H1 (cell line): ENCODE measurements at regions not wholly inside any gene's neighbourhood (a gene's known extent, or its start where the extent isn't known, plus 50 kb on each side); places are given as distances from the start of the nearest gene placed in this dataset.

Experiments
- CTCF ChIA-PET: fragments of 300-600 bp; sonication (Branson Sonifier 250); formaldehyde crosslinking; loops from one replicate; lab custom pipeline; 2021; ENCODE audit not compliant: partially characterized antibody; lab: Charles Lee
- POLR2A ChIA-PET: fragments of 300-600 bp; sonication (Branson Sonifier 250); formaldehyde crosslinking; loops from one replicate; lab custom pipeline; 2021; ENCODE audit warnings: inconsistent platforms; ENCODE audit not compliant: partially characterized antibody; lab: Charles Lee
- DNase-seq, 2 experiments: peaks; one replicate each; pipeline versions ENCODE4 v3.0.0 to v3.0.0-alpha.2; 2010 to 2022; ENCODE audit warnings: low spot score in 2 of 2, low read depth in 1 of 2, mixed read lengths in 1 of 2
- FAIRE-seq: peaks from 2 replicates; lab custom pipeline; 2011; peaks lifted over from hg19 to GRCh38; lab: Jason Lieb, UNC
- H2AFZ ChIP-seq: 2 replicates; pipeline ENCODE4 v1.8.1; 2012; ENCODE audit warnings: low read length, inconsistent platforms
- H2AK5ac ChIP-seq: 2 replicates; pipeline ENCODE4 v1.6.1; 2013; ENCODE audit warnings: low read depth, low read length
- H2BK120ac ChIP-seq: replicated peaks from 2 replicates; pipeline ENCODE3; 2013; ENCODE audit warnings: low read depth, low read length, inconsistent platforms
- H2BK12ac ChIP-seq: 2 replicates; pipeline ENCODE4 v1.6.1; 2013; ENCODE audit warnings: low read depth, low read length
- H2BK15ac ChIP-seq: 2 replicates; pipeline ENCODE4 v1.6.1; 2013; ENCODE audit warnings: low read length
- H2BK20ac ChIP-seq: 2 replicates; pipeline ENCODE4 v1.6.1; 2013; ENCODE audit warnings: low read length
- H2BK5ac ChIP-seq: 2 replicates; pipeline ENCODE4 v1.6.1; 2013; ENCODE audit warnings: low read depth, low read length
- H3K14ac ChIP-seq: 2 replicates; pipeline ENCODE4 v1.6.1; 2013; ENCODE audit warnings: inconsistent platforms; ENCODE audit not compliant: insufficient read length
- H3K18ac ChIP-seq: 2 replicates; pipeline ENCODE4 v1.6.1; 2013; ENCODE audit warnings: low read length; ENCODE audit errors: extremely low read depth
- H3K23ac ChIP-seq: 2 replicates; pipeline ENCODE4 v1.6.1; 2013; ENCODE audit warnings: inconsistent platforms; ENCODE audit not compliant: insufficient read length
- H3K23me2 ChIP-seq: 2 replicates; pipeline ENCODE4 v1.6.1; 2013; ENCODE audit warnings: low read depth, low read length
- H3K27ac ChIP-seq: 2 replicates; pipeline ENCODE4 v1.6.1; 2011; ENCODE audit warnings: low read depth, low read length, inconsistent platforms
- H3K27me3 ChIP-seq, 4 experiments: replicated peaks in 1 of 4; 1 replicate in 1 of 4; 2 replicates in 3 of 4; pipeline versions ENCODE4 v1.6.1 to v1.8.1; 2011 to 2013; ENCODE audit warnings: low read length in 3 of 4, mild to moderate bottlenecking in 3 of 4, inconsistent platforms in 2 of 4, mixed read lengths in 2 of 4, moderate library complexity in 1 of 4; ENCODE audit not compliant: control insufficient read depth in 3 of 4, insufficient read depth in 3 of 4; ENCODE audit errors: extremely low read depth in 1 of 4
- H3K36me3 ChIP-seq, 4 experiments: 2 replicates each; pipeline versions ENCODE4 v1.6.1 to v1.8.1; 2011 to 2013; ENCODE audit warnings: mild to moderate bottlenecking in 4 of 4, low read length in 3 of 4, moderate library complexity in 2 of 4, control low read depth in 1 of 4, inconsistent platforms in 1 of 4; ENCODE audit not compliant: insufficient read depth in 4 of 4, control insufficient read depth in 2 of 4
- H3K4ac ChIP-seq: replicated peaks from 2 replicates; pipeline ENCODE3; 2013; ENCODE audit warnings: low read length, low read depth, mixed read lengths, inconsistent platforms; ENCODE audit not compliant: insufficient read length
- H3K4me1 ChIP-seq, 4 experiments: replicated peaks in 1 of 4; 1 replicate in 1 of 4; 2 replicates in 3 of 4; pipeline versions ENCODE4 v1.6.1 to v1.8.1; 2011 to 2013; ENCODE audit warnings: low read length in 3 of 4, inconsistent platforms in 2 of 4, mixed read lengths in 1 of 4; ENCODE audit not compliant: insufficient read depth in 4 of 4, control insufficient read depth in 3 of 4
- H3K4me2 ChIP-seq, 2 experiments: 2 replicates each; pipeline versions ENCODE4 v1.6.1 to v1.8.1; 2011 to 2013; ENCODE audit warnings: low read depth in 2 of 2, low read length in 2 of 2, control low read depth in 1 of 2, inconsistent platforms in 1 of 2, mild to moderate bottlenecking in 1 of 2; ENCODE audit not compliant: insufficient read depth in 1 of 2
- H3K4me3 ChIP-seq, 4 experiments: fragments of 200-600, 300-600 bp in 1 of 4; sonication (generic), shearing (Covaris generic), sonication (Bioruptor Twin) in 1 of 4; 2 replicates each; pipeline versions ENCODE4 v1.5.1 to v1.8.1; 2011 to 2016; ENCODE audit warnings: low read length in 4 of 4, low read depth in 3 of 4, control low read depth in 2 of 4, inconsistent platforms in 2 of 4, mild to moderate bottlenecking in 2 of 4, mixed read lengths in 1 of 4, moderate library complexity in 1 of 4; ENCODE audit not compliant: insufficient read depth in 2 of 4; ENCODE audit errors: extremely low read depth in 1 of 4
- H3K56ac ChIP-seq: replicated peaks from 2 replicates; pipeline ENCODE3; 2013; ENCODE audit warnings: low read depth, mild to moderate bottlenecking, mixed read lengths, low read length, inconsistent platforms; ENCODE audit not compliant: insufficient read length
- H3K79me1 ChIP-seq: 2 replicates; pipeline ENCODE4 v1.6.1; 2013; ENCODE audit warnings: low read depth, low read length, control low read depth
- H3K79me2 ChIP-seq, 2 experiments: 2 replicates each; pipeline versions ENCODE4 v1.6.1 to v1.8.1; 2012 to 2013; ENCODE audit warnings: low read length in 2 of 2, mild to moderate bottlenecking in 2 of 2, inconsistent platforms in 1 of 2; ENCODE audit not compliant: insufficient read depth in 2 of 2, control insufficient read depth in 1 of 2
- H3K9ac ChIP-seq, 4 experiments: replicated peaks in 1 of 4; 1 replicate in 1 of 4; 2 replicates in 3 of 4; pipeline versions ENCODE4 v1.6.1 to v1.8.1; 2011 to 2013; ENCODE audit warnings: low read depth in 3 of 4, low read length in 3 of 4, control low read depth in 2 of 4, mild to moderate bottlenecking in 2 of 4, moderate library complexity in 2 of 4, inconsistent platforms in 1 of 4; ENCODE audit errors: extremely low read depth in 1 of 4
- H3K9me3 ChIP-seq, 2 experiments: 2 replicates each; pipeline versions ENCODE4 v1.6.1 to v1.8.1; 2012 to 2013; ENCODE audit warnings: mild to moderate bottlenecking in 2 of 2, moderate library complexity in 2 of 2, control low read depth in 1 of 2, inconsistent platforms in 1 of 2, low read depth in 1 of 2, low read length in 1 of 2, mixed read lengths in 1 of 2; ENCODE audit not compliant: insufficient read depth in 2 of 2
- H4K20me1 ChIP-seq, 2 experiments: replicated peaks in 1 of 2; 2 replicates each; pipeline versions ENCODE3 to v1.8.1; 2011 to 2013; ENCODE audit warnings: inconsistent platforms in 2 of 2, low read length in 2 of 2, mild to moderate bottlenecking in 1 of 2; ENCODE audit not compliant: insufficient read depth in 2 of 2, control insufficient read depth in 1 of 2
- H4K5ac ChIP-seq: 2 replicates; pipeline ENCODE4 v1.6.1; 2013; ENCODE audit warnings: low read length, low read depth, mixed read lengths, inconsistent platforms; ENCODE audit not compliant: insufficient read length
- H4K8ac ChIP-seq: 2 replicates; pipeline ENCODE4 v1.8.0; 2013; ENCODE audit warnings: mild to moderate bottlenecking, moderate library complexity, low read length, inconsistent platforms; ENCODE audit not compliant: insufficient read depth; ENCODE audit errors: extremely low read depth
- H4K91ac ChIP-seq: replicated peaks from 2 replicates; pipeline ENCODE3; 2013; ENCODE audit warnings: low read length, mixed read lengths, inconsistent platforms; ENCODE audit not compliant: insufficient read length
- CBX8 ChIP-seq: fragments of 300-800, 300-1000 bp; sonication (generic); IDR thresholded peaks from 2 replicates; pipeline ENCODE4 v1.7.1; 2016; ENCODE audit warnings: low read depth, low read length, borderline replicate concordance
- EZH2 ChIP-seq: fragments of 200-600 bp; sonication (generic); IDR thresholded peaks from 2 replicates; pipeline ENCODE4 v1.7.1; 2012; ENCODE audit warnings: low read depth, mild to moderate bottlenecking, moderate library complexity, low read length, inconsistent platforms; ENCODE audit not compliant: severe bottlenecking
- GABPA ChIP-seq: IDR thresholded peaks from 2 replicates; pipeline ENCODE4 v1.6.1; 2011; ENCODE audit warnings: mild to moderate bottlenecking, low read length, moderate library complexity, borderline replicate concordance; ENCODE audit not compliant: insufficient read depth
- MAFK ChIP-seq: IDR thresholded peaks from 2 replicates; pipeline ENCODE4 v1.6.1; 2012; ENCODE audit warnings: low read depth, mild to moderate bottlenecking, improper control_type of control experiment, low read length
- RBBP5 ChIP-seq: IDR thresholded peaks from 2 replicates; pipeline ENCODE4 v1.7.1; 2012; ENCODE audit warnings: low read depth, mild to moderate bottlenecking, inconsistent platforms, low read length, moderate library complexity, borderline replicate concordance
- WGBS, 2 experiments: shearing (Covaris generic) in 1 of 2; methylation state at CpG; one replicate each; pipeline versions ENCODE4 v1.1.6 to v1.1.7; 2013 to 2015; ENCODE audit warnings: low lambda C conversion rate in 2 of 2, mixed read lengths in 2 of 2, inconsistent platforms in 1 of 2, low coverage in 1 of 2, missing lambda C conversion rate in 1 of 2; ENCODE audit not compliant: insufficient replicate concordance in 2 of 2, insufficient coverage in 1 of 2, insufficient read length in 1 of 2; ENCODE audit errors: extremely low coverage in 1 of 2, missing lambda C conversion rate in 1 of 2; 5-methylcytosine and 5-hydroxymethylcytosine counted together

GRCh38 chr7:118477036-118477435, 252.5 kb downstream of the ANKRD7 start:
- H3K9ac ChIP-seq, result no peak overlapping the region
- no peak overlapping the region for H2BK5ac ChIP-seq
- FAIRE-seq (no peak), DNase-seq (no peak)
- 0 out of 2 replicates have a peak overlapping the region, but pooled peaks have one; percentile 47 for H2AFZ ChIP-seq
- H4K20me1 ChIP-seq, result no peaks in the 10 kb centered on the region
- H2BK15ac ChIP-seq, result no peak overlapping the region
- H4K5ac ChIP-seq, result no peak overlapping the region
- no peak overlapping the region for H4K91ac ChIP-seq
- 96% methylated on average over 3 of the region's 3 CpGs; no CpG with 5 or more reads in 1 of the 2 experiments for WGBS, 2 experiments
- H3K79me2 ChIP-seq, result no peaks in the 10 kb centered on the region
- no peak overlapping the region for H3K23ac ChIP-seq
- H3K14ac ChIP-seq, result no peak overlapping the region
- H3K27me3 ChIP-seq, result no peaks in the 10 kb centered on the region
- H3K9me3 ChIP-seq, result peaks cover 6 to 11% of the 10 kb centered on the region in 2 experiments; a peak in 3 of 4 replicates
- no peaks in the 10 kb centered on the region for H3K36me3 ChIP-seq
- no peak overlapping the region for H3K18ac ChIP-seq
- no peaks in the 10 kb centered on the region for H3K79me1 ChIP-seq
- H2BK20ac ChIP-seq, result no peak overlapping the region
- H2AK5ac ChIP-seq, result no peak overlapping the region
- no peak overlapping the region for H3K56ac ChIP-seq
- no peak overlapping the region for H3K4me3 ChIP-seq
- H4K8ac ChIP-seq, result no peak overlapping the region
- no peak overlapping the region for H3K4me2 ChIP-seq
- CTCF ChIA-PET, result interaction anchor here (0.8 kb wide), 1 partner anchor 39 kb away, joined by 3 read pairs; no protein-coding TSS in a partner anchor
- H3K4ac ChIP-seq, result no peak overlapping the region
- H3K27ac ChIP-seq, result no peak overlapping the region
- H2BK120ac ChIP-seq, result no peak overlapping the region
- H3K4me1 ChIP-seq, result no peaks in the 10 kb centered on the region
- POLR2A ChIA-PET, result no interaction called here
- no peak overlapping the region for H2BK12ac ChIP-seq
- no peak for TF ChIP-seq EZH2
- no peak for TF ChIP-seq GABPA
- no peak for TF ChIP-seq MAFK
- no peak for TF ChIP-seq CBX8
- TF ChIP-seq RBBP5, result no peak
- H3K23me2 ChIP-seq, result no peaks in the 10 kb centered on the region
